SU-DHL-6 (cell line): ENCODE measurements at regions not wholly inside any gene's neighbourhood (a gene's known extent, or its start where the extent isn't known, plus 50 kb on each side); places are given as distances from the start of the nearest gene placed in this dataset.

Source experiments
- H2AFZ ChIP-seq: fragments of 200-600 bp; sonication (generic); 2 replicates; pipeline ENCODE4 v1.6.1; 2014; ENCODE audit warnings: low read depth, mild to moderate bottlenecking, moderate library complexity, mixed read lengths, antibody characterized with exemption, low read length; ENCODE audit not compliant: severe bottlenecking
- H3F3A ChIP-seq: fragments of 200-600 bp; shearing (Covaris generic); 2 replicates; pipeline ENCODE4 v1.6.0; 2016; ENCODE audit warnings: antibody characterized with exemption, mild to moderate bottlenecking; ENCODE audit not compliant: insufficient read depth
- H3K27ac ChIP-seq: fragments of 200-600 bp; sonication (generic); 2 replicates; pipeline ENCODE4 v1.5.1; 2016; ENCODE audit warnings: low read depth, mild to moderate bottlenecking, low read length, moderate library complexity, mixed read lengths
- H3K27me3 ChIP-seq: fragments of 200-600 bp; sonication (generic), shearing (Covaris generic); 2 replicates; pipeline ENCODE4 v1.6.0; 2014; ENCODE audit warnings: mild to moderate bottlenecking, low read length
- H3K36me3 ChIP-seq: fragments of 200-600 bp; sonication (generic); 2 replicates; pipeline ENCODE4 v1.6.1; 2014; ENCODE audit warnings: mild to moderate bottlenecking, low read length, mixed read lengths
- H3K4me2 ChIP-seq: fragments of 300-600, 200-600 bp; shearing (Covaris generic), sonication (generic); 2 replicates; pipeline ENCODE4 v1.6.0; 2014; ENCODE audit warnings: low read length, low read depth, mild to moderate bottlenecking; ENCODE audit not compliant: poor library complexity, severe bottlenecking
- H3K4me3 ChIP-seq: fragments of 200-600 bp; sonication (generic); 2 replicates; pipeline ENCODE4 v1.5.1; 2014; ENCODE audit warnings: antibody characterized with exemption, low read length, mild to moderate bottlenecking, mixed read lengths; ENCODE audit not compliant: insufficient read depth, poor library complexity, severe bottlenecking
- H3K79me2 ChIP-seq: fragments of 200-600 bp; sonication (generic); 2 replicates; pipeline ENCODE4 v1.6.1; 2014; ENCODE audit warnings: mild to moderate bottlenecking, low read length, moderate library complexity; ENCODE audit not compliant: insufficient read depth
- H3K9ac ChIP-seq: fragments of 200-600 bp; sonication (generic); 2 replicates; pipeline ENCODE4 v1.7.0; 2014; ENCODE audit warnings: mild to moderate bottlenecking, low read length
- H3K9me2 ChIP-seq: fragments of 200-600 bp; sonication (generic); replicated peaks from 2 replicates; pipeline ENCODE4 v1.6.1; 2014; ENCODE audit warnings: low read length; ENCODE audit not compliant: insufficient read depth
- H3K9me3 ChIP-seq: fragments of 200-600 bp; sonication (generic); 2 replicates; pipeline ENCODE4 v1.6.1; 2014; ENCODE audit warnings: low read length, mixed read lengths; ENCODE audit not compliant: insufficient read depth
- H4K20me1 ChIP-seq: fragments of 200-600 bp; sonication (generic); 2 replicates; pipeline ENCODE4 v1.6.1; 2014; ENCODE audit warnings: low read depth, mild to moderate bottlenecking, antibody characterized with exemption, low read length, moderate library complexity, mixed read lengths
- EZH2phosphoT487 ChIP-seq: fragments of 200-600 bp; sonication (generic), shearing (Covaris generic); conservative IDR thresholded peaks from 2 replicates; pipeline ENCODE4 v1.6.1; 2018; ENCODE audit warnings: mild to moderate bottlenecking, antibody characterized with exemption, low read length, moderate library complexity, mixed read lengths
- TF ChIP-seq, protein P1 (sequence below): fragments of 200-600 bp; sonication (generic); IDR thresholded peaks from one replicate; pipeline ENCODE4 v1.5.1; 2017; ENCODE audit warnings: antibody characterized with exemption, mild to moderate bottlenecking, low read length, moderate library complexity; ENCODE audit not compliant: insufficient read depth, poor library complexity, severe bottlenecking

DNA sequence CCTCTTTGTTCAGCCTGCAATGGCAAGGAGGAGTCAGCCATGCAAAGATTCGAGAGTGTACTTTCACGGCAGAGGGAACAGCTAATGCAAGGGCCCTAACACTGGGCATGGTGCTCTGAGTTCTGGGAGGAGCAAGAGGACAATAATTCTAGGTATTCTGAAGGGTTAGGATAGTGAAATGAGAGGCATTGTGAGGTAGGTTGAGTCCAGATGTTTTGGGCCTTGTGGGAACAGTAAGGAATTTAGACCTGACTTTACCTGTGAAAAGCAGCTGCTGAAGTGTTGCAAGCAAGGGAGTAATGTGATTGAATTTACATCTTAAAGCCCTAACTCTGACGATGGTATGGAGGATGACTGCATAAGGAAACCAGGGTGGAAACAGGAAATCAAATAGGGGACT lies 211.6 kb downstream of the CNTN3 start:
- no peaks in the 10 kb centered on the region for H3K27me3 ChIP-seq
- H3K4me2 ChIP-seq = no peak overlapping the region
- H3K36me3 ChIP-seq = no peaks in the 10 kb centered on the region
- no peak overlapping the region for H3K9ac ChIP-seq
- no peaks in the 10 kb centered on the region for H3K79me2 ChIP-seq
- no peak overlapping the region for H3K4me3 ChIP-seq
- TF ChIP-seq, protein P1, sequence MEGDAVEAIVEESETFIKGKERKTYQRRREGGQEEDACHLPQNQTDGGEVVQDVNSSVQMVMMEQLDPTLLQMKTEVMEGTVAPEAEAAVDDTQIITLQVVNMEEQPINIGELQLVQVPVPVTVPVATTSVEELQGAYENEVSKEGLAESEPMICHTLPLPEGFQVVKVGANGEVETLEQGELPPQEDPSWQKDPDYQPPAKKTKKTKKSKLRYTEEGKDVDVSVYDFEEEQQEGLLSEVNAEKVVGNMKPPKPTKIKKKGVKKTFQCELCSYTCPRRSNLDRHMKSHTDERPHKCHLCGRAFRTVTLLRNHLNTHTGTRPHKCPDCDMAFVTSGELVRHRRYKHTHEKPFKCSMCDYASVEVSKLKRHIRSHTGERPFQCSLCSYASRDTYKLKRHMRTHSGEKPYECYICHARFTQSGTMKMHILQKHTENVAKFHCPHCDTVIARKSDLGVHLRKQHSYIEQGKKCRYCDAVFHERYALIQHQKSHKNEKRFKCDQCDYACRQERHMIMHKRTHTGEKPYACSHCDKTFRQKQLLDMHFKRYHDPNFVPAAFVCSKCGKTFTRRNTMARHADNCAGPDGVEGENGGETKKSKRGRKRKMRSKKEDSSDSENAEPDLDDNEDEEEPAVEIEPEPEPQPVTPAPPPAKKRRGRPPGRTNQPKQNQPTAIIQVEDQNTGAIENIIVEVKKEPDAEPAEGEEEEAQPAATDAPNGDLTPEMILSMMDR = no peak
- no peak for TF ChIP-seq EZH2phosphoT487
- no peak overlapping the region for H3K27ac ChIP-seq
- H4K20me1 ChIP-seq = no peaks in the 10 kb centered on the region
- H3K9me3 ChIP-seq = no peaks in the 10 kb centered on the region
- no peak overlapping the region for H2AFZ ChIP-seq
- no peaks in the 10 kb centered on the region for H3K9me2 ChIP-seq
- H3F3A ChIP-seq = no peaks in the 10 kb centered on the region

DNA sequence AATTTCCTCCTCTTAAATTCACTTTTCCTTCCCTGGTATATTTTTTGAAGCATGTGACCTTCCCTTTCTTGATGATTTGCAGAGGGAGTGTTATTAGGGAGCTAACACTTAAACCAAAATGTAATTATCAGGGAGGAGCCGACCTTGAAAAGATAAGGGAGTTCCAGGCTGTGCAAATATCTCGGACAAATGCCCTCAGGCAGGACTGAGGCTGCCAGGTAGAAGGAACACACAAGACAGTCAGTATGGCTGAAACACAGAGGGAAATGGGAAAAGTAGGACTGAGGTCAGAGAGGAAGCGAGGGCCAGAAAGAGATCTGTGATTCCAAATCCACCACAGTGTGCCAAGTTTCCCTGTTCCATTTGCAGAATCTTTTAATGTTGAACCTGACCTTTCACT lies 221.0 kb downstream of the CNTN3 start:
- no peaks in the 10 kb centered on the region for H3K9me2 ChIP-seq
- H4K20me1 ChIP-seq = no peaks in the 10 kb centered on the region
- H3K79me2 ChIP-seq = no peaks in the 10 kb centered on the region
- H3K4me3 ChIP-seq = no peak overlapping the region
- no peak overlapping the region for H3K27ac ChIP-seq
- H3F3A ChIP-seq = no peaks in the 10 kb centered on the region
- H3K36me3 ChIP-seq = no peaks in the 10 kb centered on the region
- no peak overlapping the region for H2AFZ ChIP-seq
- H3K9me3 ChIP-seq = no peaks in the 10 kb centered on the region
- H3K9ac ChIP-seq = no peak overlapping the region
- H3K27me3 ChIP-seq = no peaks in the 10 kb centered on the region
- TF ChIP-seq, protein P1 = no peak
- no peak for TF ChIP-seq EZH2phosphoT487
- H3K4me2 ChIP-seq = no peak overlapping the region

DNA sequence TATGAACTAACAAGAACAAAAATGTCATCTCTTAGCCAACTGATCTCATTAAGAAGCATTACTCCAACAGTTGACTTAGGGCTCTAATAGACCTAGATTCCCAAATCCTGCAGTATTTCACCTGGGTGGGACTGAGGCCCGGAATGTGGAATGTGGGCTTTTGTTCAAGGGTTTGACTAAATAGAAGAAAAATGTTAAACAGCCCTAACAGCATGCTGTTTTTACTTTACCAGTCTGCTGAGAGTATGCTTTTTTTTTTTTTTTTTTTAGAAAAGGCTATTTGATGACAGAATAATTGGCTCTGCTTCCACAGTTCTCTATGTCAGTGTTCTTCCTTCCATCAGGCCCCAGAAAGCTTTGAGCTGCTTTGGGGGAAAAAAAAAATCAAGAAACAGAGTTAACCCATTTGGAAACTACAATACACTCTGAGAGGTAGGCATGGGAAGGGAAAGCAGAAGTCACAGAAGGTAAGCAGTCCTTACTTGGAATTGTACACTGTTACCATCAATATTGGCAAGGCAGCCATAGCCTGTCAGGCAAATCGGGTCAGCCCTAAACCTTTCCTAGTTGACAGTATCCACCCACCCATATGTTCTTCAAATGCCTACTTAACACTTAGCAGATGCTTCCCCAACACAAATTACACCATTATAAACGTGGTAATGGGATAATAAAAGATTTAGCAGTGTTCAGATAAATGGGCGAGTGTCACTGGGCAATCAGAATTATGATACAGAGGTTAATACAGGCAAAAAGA lies 224.2 kb downstream of the CNTN3 start:
- Histone ChIP-seq H4K20me1 (no peaks in the 10 kb centered on the region), H3K9me2 (no peaks in the 10 kb centered on the region), H2AFZ (no peak overlapping the region), H3K4me2 (no peak overlapping the region), H3K79me2 (no peaks in the 10 kb centered on the region), H3K9me3 (no peaks in the 10 kb centered on the region), H3K27ac (no peak overlapping the region), H3K9ac (no peak overlapping the region), H3K27me3 (no peaks in the 10 kb centered on the region), H3K36me3 (no peaks in the 10 kb centered on the region), H3F3A (no peaks in the 10 kb centered on the region), H3K4me3 (no peak overlapping the region)
- TF ChIP-seq, protein P1 = no peak
- no peak for TF ChIP-seq EZH2phosphoT487
